ENCODE measurements at regions not wholly inside any gene's neighbourhood (a gene's known extent, or its start where the extent isn't known, plus 50 kb on each side); places are given as distances from the start of the nearest gene placed in this dataset.

- Mint-ChIP-seq H3K36me3 (ENCODE audit: low read depth) (peaks cover 40% of the 10 kb centered on the region), H3K27ac (no peak overlapping the region), H3K27me3 (ENCODE audit: insufficient read depth, low read depth, poor library complexity) (peaks cover 10% of the 10 kb centered on the region), H3K4me3 (no peak overlapping the region), H3K9me3 (peaks cover 95% of the 10 kb centered on the region), H3K4me1 (no peaks in the 10 kb centered on the region)
- Histone ChIP-seq H4K20me1 (replicated peaks; ENCODE audit: insufficient read depth) (no peaks in the 10 kb centered on the region), H2AFZ (no peak overlapping the region), H3K27ac (ENCODE audit: low read depth) (no peak overlapping the region), H3K9me2 (ENCODE audit: insufficient read depth) (no peaks in the 10 kb centered on the region), H3K36me3 (ENCODE audit: insufficient read depth) (no peaks in the 10 kb centered on the region), H3K27me3 (ENCODE audit: insufficient read depth) (no peaks in the 10 kb centered on the region; the same call in 1 of the 2 replicates), H3F3A (replicated peaks; ENCODE audit: low read depth) (no peaks in the 10 kb centered on the region), H3K4me3 (no peak overlapping the region), H3K4me2 (no peak overlapping the region), H3K4me1 (ENCODE audit: insufficient read depth) (no peaks in the 10 kb centered on the region), H3K79me2 (replicated peaks; ENCODE audit: insufficient read depth) (no peaks in the 10 kb centered on the region)
- DNase-seq (ENCODE audit: low spot score) (no peak), ATAC-seq (no peak)
- no peak for TF ChIP-seq POLR2AphosphoS5 (IDR thresholded peaks at IDR 0.05; ENCODE audit: low read depth)
- TF ChIP-seq EZH2phosphoT487 (IDR thresholded peaks at IDR 0.05; ENCODE audit: unreplicated experiment), result no peak
- no peak for TF ChIP-seq EZH2 (IDR thresholded peaks at IDR 0.05; ENCODE audit: low read depth, unreplicated experiment)
- no peak for TF ChIP-seq STAT1 (IDR thresholded peaks at IDR 0.05; ENCODE audit: unreplicated experiment)
- TF ChIP-seq ZNF114 (CRISPR knock-in tag; IDR thresholded peaks at IDR 0.05), result no peak
- no peak for TF ChIP-seq REST (IDR thresholded peaks at IDR 0.05; ENCODE audit: unreplicated experiment)
- TF ChIP-seq CTCF (conservative IDR thresholded peaks at IDR 0.05; ENCODE audit: low read depth in 2 of 2), result no peak
- TF ChIP-seq NANOG (IDR thresholded peaks at IDR 0.05; ENCODE audit: borderline replicate concordance), result no peak
- no peak for TF ChIP-seq CREB1 (CRISPR knock-in tag; IDR thresholded peaks at IDR 0.05; ENCODE audit: low read depth)
- TF ChIP-seq ETS1 (IDR thresholded peaks at IDR 0.05), result no peak
- TF ChIP-seq, protein P1, sequence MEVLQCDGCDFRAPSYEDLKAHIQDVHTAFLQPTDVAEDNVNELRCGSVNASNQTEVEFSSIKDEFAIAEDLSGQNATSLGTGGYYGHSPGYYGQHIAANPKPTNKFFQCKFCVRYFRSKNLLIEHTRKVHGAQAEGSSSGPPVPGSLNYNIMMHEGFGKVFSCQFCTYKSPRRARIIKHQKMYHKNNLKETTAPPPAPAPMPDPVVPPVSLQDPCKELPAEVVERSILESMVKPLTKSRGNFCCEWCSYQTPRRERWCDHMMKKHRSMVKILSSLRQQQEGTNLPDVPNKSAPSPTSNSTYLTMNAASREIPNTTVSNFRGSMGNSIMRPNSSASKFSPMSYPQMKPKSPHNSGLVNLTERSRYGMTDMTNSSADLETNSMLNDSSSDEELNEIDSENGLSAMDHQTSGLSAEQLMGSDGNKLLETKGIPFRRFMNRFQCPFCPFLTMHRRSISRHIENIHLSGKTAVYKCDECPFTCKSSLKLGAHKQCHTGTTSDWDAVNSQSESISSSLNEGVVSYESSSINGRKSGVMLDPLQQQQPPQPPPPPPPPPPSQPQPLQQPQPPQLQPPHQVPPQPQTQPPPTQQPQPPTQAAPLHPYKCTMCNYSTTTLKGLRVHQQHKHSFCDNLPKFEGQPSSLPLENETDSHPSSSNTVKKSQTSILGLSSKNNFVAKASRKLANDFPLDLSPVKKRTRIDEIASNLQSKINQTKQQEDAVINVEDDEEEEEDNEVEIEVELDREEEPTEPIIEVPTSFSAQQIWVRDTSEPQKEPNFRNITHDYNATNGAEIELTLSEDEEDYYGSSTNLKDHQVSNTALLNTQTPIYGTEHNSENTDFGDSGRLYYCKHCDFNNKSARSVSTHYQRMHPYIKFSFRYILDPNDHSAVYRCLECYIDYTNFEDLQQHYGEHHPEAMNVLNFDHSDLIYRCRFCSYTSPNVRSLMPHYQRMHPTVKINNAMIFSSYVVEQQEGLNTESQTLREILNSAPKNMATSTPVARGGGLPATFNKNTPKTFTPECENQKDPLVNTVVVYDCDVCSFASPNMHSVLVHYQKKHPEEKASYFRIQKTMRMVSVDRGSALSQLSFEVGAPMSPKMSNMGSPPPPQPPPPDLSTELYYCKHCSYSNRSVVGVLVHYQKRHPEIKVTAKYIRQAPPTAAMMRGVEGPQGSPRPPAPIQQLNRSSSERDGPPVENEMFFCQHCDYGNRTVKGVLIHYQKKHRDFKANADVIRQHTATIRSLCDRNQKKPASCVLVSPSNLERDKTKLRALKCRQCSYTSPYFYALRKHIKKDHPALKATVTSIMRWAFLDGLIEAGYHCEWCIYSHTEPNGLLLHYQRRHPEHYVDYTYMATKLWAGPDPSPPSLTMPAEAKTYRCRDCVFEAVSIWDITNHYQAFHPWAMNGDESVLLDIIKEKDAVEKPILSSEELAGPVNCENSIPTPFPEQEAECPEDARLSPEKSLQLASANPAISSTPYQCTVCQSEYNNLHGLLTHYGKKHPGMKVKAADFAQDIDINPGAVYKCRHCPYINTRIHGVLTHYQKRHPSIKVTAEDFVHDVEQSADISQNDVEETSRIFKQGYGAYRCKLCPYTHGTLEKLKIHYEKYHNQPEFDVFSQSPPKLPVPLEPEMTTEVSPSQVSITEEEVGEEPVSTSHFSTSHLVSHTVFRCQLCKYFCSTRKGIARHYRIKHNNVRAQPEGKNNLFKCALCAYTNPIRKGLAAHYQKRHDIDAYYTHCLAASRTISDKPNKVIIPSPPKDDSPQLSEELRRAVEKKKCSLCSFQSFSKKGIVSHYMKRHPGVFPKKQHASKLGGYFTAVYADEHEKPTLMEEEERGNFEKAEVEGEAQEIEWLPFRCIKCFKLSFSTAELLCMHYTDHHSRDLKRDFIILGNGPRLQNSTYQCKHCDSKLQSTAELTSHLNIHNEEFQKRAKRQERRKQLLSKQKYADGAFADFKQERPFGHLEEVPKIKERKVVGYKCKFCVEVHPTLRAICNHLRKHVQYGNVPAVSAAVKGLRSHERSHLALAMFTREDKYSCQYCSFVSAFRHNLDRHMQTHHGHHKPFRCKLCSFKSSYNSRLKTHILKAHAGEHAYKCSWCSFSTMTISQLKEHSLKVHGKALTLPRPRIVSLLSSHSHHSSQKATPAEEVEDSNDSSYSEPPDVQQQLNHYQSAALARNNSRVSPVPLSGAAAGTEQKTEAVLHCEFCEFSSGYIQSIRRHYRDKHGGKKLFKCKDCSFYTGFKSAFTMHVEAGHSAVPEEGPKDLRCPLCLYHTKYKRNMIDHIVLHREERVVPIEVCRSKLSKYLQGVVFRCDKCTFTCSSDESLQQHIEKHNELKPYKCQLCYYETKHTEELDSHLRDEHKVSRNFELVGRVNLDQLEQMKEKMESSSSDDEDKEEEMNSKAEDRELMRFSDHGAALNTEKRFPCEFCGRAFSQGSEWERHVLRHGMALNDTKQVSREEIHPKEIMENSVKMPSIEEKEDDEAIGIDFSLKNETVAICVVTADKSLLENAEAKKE (CRISPR knock-in tag; IDR thresholded peaks at IDR 0.05), result no peak
Observed at GRCh38 chr12:127275416-127275815, 991.6 kb upstream of the TMEM132C start.
